ENCODE measurements at regions not wholly inside any gene's neighbourhood (a gene's known extent, or its start where the extent isn't known, plus 50 kb on each side); places are given as distances from the start of the nearest gene placed in this dataset.
"Not testable (repeated sequence)": the region's sequence is repeated elsewhere in the genome, so short reads cannot be mapped to it uniquely, and the experiment has no call there.

- no peak for DNase-seq (ENCODE audit: low spot score)
Measured at GRCh38 chr16:52386694-52387093, 160.2 kb downstream of the TOX3 start.

DNA sequence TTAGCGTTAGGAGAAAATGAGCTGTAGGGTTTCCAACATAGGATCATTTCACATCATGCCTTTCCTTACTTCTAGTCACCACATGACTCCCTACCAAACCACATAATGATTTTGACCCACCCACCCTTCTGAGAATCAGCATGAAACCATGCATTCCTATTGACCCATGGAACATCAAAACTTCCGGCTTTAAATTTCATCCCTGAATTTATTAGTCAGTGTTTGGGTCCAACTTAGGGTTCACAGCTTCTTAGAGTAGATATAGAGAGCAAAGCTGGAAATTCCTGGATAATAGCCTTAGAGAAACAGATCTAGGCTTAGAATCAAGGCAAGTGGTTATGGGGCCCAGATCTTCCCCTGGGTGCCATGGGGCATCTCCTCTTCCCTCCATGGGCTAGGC, 162.6 kb downstream of the TOX3 start:
- no peak for DNase-seq (ENCODE audit: low spot score)

DNA sequence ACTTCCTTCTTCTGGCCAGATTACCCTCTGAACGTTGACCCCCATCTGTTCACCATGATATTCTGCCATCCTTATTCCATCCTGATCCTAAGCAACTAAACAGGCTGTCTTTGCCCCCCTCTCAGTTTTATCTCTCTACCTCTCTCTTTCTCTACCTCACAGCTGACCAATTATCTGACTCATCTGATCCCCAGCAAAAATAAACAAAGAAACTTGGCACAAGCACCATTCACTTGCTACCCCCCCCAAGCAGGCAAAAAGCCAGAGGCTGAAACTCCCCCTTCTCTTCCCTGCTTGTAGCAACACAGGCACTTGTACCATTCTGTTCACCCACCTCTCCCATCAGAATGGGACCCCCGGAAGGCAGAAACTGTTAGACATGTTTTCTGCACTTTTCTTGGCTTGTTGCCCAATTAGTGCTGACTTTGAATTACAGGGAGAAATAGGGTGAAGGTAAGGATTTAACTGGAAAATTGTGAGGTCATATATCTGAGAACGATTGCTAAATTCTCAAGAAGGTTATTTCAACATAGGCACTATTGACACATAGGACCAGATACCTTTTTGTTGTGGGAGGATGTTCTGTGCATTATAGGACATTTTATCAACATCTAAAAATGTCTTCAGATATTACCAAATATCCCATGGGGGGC, 163.2 kb downstream of the TOX3 start:
- DNase-seq (ENCODE audit: low spot score): no peak

GRCh38 chr16:52383119-52383518, 163.8 kb downstream of the TOX3 start:
- peak; percentile 3 for DNase-seq (ENCODE audit: low spot score)

GRCh38 chr16:52379551-52379950, 167.4 kb downstream of the TOX3 start:
- DNase-seq (ENCODE audit: low spot score): no peak

- no peak for DNase-seq (ENCODE audit: low spot score)
Measured at GRCh38 chr16:52376676-52377280, 170.2 kb downstream of the TOX3 start.

GRCh38 chr16:52372313-52372712, 174.6 kb downstream of the TOX3 start:
- no peak for DNase-seq (ENCODE audit: low spot score)

GRCh38 chr16:52368859-52369258, 178.1 kb downstream of the TOX3 start:
- no peak for DNase-seq (ENCODE audit: low spot score)

- DNase-seq (ENCODE audit: low spot score): no peak
Measured at GRCh38 chr16:52367821-52368220, 179.1 kb downstream of the TOX3 start.

DNA sequence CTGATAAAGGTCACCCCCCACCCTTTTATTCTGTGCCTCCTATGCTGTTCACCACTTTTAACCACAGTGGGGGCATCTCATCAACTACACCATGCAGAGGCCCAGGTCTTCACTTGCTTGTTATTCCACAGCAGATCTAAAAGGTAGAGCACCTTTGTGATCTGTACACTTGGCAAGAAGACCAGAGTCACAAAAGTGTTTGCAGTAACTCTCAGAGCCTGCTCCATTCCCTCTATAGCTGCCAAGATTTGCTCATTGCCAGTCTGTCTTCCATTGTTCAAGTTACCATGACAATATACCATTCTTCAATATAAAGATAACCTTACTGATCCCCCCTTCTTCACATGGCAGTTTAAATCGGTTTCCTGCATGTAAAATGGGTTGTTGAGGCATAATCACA, 180.0 kb downstream of the TOX3 start:
- DNase-seq (ENCODE audit: low spot score): no peak

- no peak for DNase-seq (ENCODE audit: low spot score)
Measured at GRCh38 chr16:52364500-52364899, 182.4 kb downstream of the TOX3 start.

GRCh38 chr16:52363082-52363481, 183.9 kb downstream of the TOX3 start:
- no peak for DNase-seq (ENCODE audit: low spot score)

DNA sequence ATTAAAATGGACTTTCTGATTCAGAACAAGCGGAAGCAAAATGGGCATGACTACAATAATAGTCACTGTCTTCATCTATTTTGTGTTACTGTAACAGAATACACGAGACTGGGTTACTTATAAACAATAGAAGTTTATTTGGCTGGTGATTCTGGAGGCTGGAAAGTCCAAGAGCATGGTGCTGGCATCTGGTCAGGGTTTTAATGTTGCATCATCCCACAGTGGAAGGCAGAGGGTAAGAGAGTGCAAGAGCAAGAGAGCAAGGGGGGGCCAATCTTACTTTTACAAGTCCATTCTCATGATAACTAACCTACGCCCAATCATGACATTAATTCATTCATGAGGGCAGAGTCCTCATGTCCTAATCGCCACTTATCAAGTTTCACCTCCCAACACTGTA, 189.2 kb downstream of the TOX3 start:
- no peak for DNase-seq (ENCODE audit: low spot score)

- no peak for DNase-seq (ENCODE audit: low spot score)
Measured at GRCh38 chr16:52353249-52353648, 193.7 kb downstream of the TOX3 start.

DNA sequence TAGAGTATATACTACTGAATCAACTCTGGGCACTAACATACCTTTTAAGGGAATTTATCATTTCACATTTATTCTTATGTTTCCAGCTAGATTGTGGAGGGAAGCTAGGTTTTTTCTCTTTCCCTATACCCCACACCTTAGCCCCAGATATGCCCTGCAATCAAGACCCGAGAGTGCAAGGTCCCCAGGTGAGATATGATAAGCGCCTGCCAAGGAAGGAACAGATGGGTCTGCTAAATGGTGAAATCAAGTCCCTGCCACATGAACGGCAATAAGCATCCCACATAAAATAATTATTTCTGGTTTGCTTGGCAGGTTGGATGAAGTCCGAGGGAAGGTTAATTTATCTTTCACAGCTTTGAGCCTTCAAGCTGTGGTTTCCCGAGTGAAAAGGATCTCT, 195.5 kb downstream of the TOX3 start:
- DNase-seq (ENCODE audit: low spot score): no peak

- DNase-seq (ENCODE audit: low spot score): no peak
Measured at GRCh38 chr16:52350031-52350642, 196.8 kb downstream of the TOX3 start.

DNA sequence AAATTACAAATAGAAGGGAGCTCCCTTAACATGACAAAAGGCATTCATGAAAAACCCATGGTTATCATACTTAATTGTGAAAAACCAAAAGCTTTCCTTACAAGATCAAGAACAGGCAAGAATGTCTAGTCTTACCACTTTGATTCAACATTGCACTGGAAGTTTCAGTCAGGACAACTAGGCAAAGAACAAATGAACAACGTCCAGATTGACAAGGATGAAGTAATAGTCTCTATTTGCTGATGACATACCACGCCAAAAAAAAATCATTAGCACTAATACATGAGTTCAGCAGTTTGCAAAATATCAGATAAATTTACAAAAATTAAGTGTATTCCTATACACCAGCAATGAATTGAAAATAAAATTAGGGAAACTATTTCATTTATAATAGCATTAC, 200.2 kb downstream of the TOX3 start:
- DNase-seq (ENCODE audit: low spot score): no peak

DNA sequence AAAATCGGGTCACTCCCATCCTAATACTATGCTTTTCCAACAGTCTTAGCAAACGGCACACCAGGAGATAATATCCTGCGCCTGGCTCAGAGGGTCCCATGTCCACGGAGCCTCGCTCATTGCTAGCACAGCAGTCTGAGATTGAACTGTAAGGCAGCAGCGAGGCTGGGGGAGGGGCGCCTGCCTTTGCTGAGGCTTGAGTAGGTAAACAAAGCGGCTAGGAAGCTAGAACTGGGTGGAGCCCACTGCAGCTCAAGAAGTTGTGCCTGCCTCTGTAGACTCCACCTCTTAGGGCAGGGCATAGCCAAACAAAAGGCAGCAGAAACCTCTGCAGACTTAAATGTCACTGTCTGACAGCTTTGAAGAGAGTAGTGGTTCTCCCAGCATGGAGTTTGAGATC, 213.3 kb downstream of the TOX3 start:
- not testable (repeated sequence) for DNase-seq (ENCODE audit: low spot score)

DNA sequence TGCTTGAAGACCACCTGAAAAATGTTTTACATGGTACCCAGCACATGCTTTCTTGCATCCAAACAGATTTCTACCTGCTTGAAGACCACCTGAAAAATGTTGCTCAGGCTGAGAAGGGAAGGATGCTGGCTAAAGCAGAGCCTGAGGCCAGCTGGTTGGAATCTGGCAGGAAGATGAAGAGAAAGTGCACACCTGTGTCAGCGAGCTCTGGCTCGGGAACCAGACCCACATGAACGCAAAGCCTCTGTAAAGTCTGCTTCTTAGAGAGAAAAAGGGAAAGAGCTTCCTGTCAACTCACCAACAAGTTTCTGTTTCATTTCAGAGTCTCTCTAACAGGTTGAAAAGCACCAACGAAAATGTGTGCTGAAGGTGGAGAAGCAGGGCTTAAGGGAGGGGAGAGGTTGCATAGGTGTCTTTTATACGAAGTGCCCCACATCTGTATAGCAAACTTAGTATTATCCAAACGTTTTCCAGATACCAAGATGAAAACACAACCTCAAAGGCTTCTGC, 226.0 kb downstream of the TOX3 start:
- DNase-seq (ENCODE audit: low spot score): no peak

GRCh38 chr16:52318302-52319009, 228.5 kb downstream of the TOX3 start:
- no peak for DNase-seq (ENCODE audit: low spot score)

GRCh38 chr16:52316241-52316640, 230.7 kb downstream of the TOX3 start:
- DNase-seq (ENCODE audit: low spot score): no peak

- no peak for DNase-seq (ENCODE audit: low spot score)
Measured at GRCh38 chr16:52312716-52313115, 234.2 kb downstream of the TOX3 start.
